ENCODE measurements at regions not wholly inside any gene's neighbourhood (a gene's known extent, or its start where the extent isn't known, plus 50 kb on each side); places are given as distances from the start of the nearest gene placed in this dataset.
A peak's percentile ranks its signal among the peaks of the same experiment; 100 is the strongest.

DNA sequence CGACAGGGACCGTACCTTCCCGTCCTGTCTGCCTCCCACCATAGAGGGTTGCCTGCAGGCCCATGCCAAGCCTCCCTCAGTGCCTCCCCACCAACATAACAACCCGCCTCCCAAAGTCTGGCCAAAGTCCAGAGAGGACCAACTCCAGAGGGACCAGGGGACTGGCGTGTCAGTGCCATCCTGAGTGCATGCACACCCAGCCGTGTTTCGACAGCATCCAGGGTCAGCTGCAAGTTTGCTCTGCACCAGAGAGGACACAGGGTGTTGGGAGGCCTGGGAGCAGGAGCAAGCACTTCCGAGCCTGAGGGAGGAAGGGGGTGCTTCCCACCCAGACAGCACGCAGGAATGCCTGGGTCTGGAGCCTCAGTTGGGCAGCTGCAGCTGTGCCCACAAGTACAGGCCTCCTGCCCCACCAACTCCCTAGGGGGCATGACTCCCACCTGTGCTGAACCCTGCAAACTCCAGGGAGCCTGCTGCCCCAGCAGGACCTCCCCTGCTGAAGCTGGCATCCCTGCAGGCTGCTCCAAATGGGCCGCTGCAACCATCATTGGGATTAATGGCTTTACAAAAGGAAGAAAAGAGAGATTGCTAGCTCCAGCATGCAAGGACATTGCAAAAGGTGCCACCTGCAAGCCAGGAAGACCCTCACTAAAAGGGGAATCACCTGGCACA lies 618.1 kb upstream of the FSHR start:
- DNase-seq = no peak
- no peaks in the 10 kb centered on the region for H3K36me3 Mint-ChIP-seq (ENCODE audit: unreplicated experiment)
- TF ChIP-seq, protein P1, sequence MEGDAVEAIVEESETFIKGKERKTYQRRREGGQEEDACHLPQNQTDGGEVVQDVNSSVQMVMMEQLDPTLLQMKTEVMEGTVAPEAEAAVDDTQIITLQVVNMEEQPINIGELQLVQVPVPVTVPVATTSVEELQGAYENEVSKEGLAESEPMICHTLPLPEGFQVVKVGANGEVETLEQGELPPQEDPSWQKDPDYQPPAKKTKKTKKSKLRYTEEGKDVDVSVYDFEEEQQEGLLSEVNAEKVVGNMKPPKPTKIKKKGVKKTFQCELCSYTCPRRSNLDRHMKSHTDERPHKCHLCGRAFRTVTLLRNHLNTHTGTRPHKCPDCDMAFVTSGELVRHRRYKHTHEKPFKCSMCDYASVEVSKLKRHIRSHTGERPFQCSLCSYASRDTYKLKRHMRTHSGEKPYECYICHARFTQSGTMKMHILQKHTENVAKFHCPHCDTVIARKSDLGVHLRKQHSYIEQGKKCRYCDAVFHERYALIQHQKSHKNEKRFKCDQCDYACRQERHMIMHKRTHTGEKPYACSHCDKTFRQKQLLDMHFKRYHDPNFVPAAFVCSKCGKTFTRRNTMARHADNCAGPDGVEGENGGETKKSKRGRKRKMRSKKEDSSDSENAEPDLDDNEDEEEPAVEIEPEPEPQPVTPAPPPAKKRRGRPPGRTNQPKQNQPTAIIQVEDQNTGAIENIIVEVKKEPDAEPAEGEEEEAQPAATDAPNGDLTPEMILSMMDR (IDR thresholded peaks at IDR 0.05; ENCODE audit: partially characterized antibody, unreplicated experiment) = no peak
- H3K9me3 Mint-ChIP-seq (ENCODE audit: unreplicated experiment) = no peaks in the 10 kb centered on the region
- H3K27me3 Mint-ChIP-seq (ENCODE audit: unreplicated experiment) = no peaks in the 10 kb centered on the region
- no peak overlapping the region for H3K27ac Mint-ChIP-seq (ENCODE audit: unreplicated experiment)
- H3K4me1 Mint-ChIP-seq (ENCODE audit: low read depth, unreplicated experiment) = no peaks in the 10 kb centered on the region
- no peak overlapping the region for H3K4me3 Mint-ChIP-seq (ENCODE audit: unreplicated experiment)

DNA sequence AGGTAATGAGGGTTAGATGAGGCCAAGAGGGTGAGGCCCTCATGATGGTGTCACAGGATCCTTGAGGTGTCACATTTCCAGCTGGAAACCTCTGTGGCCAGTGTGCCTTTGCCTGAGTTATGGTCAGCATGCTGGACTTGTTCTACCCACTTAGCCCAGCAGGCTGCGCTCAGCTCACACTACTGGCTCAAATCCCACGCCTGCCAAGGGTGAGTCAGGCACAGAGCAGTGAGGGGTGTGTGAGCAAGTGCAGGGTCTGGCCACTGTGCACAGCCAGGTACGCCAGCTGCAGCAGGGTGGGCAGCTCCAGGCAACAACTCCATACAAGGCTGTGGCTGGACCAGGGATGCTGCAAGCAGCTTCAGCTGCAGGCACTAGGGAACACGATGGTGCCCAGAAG lies 616.6 kb upstream of the FSHR start:
- H3K27ac Mint-ChIP-seq (ENCODE audit: unreplicated experiment) = no peak overlapping the region
- H3K9me3 Mint-ChIP-seq (ENCODE audit: unreplicated experiment) = no peaks in the 10 kb centered on the region
- H3K4me1 Mint-ChIP-seq (ENCODE audit: low read depth, unreplicated experiment) = no peaks in the 10 kb centered on the region
- TF ChIP-seq, protein P1 (IDR thresholded peaks at IDR 0.05; ENCODE audit: partially characterized antibody, unreplicated experiment) = peak; percentile 63
- H3K27me3 Mint-ChIP-seq (ENCODE audit: unreplicated experiment) = no peaks in the 10 kb centered on the region
- H3K36me3 Mint-ChIP-seq (ENCODE audit: unreplicated experiment) = no peaks in the 10 kb centered on the region
- H3K4me3 Mint-ChIP-seq (ENCODE audit: unreplicated experiment) = no peak overlapping the region
- DNase-seq = peak; percentile 76

DNA sequence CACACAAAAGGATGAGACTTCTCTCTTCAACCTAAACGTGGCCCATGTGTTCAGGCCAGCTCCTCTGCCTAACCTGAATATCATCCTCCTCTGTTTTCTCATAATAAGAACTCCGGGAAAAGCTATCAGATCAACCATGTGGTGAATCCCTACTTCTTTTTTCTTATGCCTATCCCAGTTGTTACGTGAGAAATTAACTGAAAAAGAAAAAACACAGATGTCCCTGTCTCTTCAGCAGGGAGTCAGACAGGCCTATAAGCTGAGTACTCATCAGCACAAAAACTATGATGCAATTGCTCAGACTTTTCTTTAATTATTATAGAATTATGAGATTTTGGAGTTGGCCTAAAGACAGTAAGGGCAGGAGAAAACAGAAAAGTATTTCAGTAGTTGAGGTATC lies 613.0 kb upstream of the FSHR start:
- no peak overlapping the region for H3K27ac Mint-ChIP-seq (ENCODE audit: unreplicated experiment)
- H3K27me3 Mint-ChIP-seq (ENCODE audit: unreplicated experiment) = no peaks in the 10 kb centered on the region
- H3K36me3 Mint-ChIP-seq (ENCODE audit: unreplicated experiment) = no peaks in the 10 kb centered on the region
- H3K9me3 Mint-ChIP-seq (ENCODE audit: unreplicated experiment) = no peaks in the 10 kb centered on the region
- DNase-seq = no peak
- H3K4me3 Mint-ChIP-seq (ENCODE audit: unreplicated experiment) = no peak overlapping the region
- TF ChIP-seq, protein P1 (IDR thresholded peaks at IDR 0.05; ENCODE audit: partially characterized antibody, unreplicated experiment) = no peak
- no peaks in the 10 kb centered on the region for H3K4me1 Mint-ChIP-seq (ENCODE audit: low read depth, unreplicated experiment)

DNA sequence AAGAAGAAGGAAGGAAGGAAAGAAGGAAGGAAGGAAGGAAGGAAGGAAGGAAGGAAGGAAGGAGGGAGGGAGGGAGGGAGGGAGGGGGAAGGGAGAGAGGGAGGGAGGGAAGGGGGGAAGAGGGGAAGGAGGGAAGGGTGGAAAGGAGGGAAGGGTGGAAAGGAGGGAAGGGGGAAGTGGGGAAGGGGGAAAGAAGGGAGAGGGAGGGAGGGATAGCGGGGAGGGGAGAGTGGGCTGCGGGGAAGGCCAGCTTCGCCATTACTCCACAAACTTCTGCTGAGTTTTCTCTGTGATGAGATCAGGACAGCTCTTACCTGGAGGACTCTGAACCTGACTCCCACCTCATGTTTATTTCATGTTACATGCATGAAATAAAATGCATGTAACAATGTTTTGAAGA lies 601.5 kb upstream of the FSHR start:
- H3K27me3 Mint-ChIP-seq (ENCODE audit: unreplicated experiment) = no peaks in the 10 kb centered on the region
- no peaks in the 10 kb centered on the region for H3K36me3 Mint-ChIP-seq (ENCODE audit: unreplicated experiment)
- no peak overlapping the region for H3K27ac Mint-ChIP-seq (ENCODE audit: unreplicated experiment)
- no peaks in the 10 kb centered on the region for H3K9me3 Mint-ChIP-seq (ENCODE audit: unreplicated experiment)
- no peaks in the 10 kb centered on the region for H3K4me1 Mint-ChIP-seq (ENCODE audit: low read depth, unreplicated experiment)
- TF ChIP-seq, protein P1 (IDR thresholded peaks at IDR 0.05; ENCODE audit: partially characterized antibody, unreplicated experiment) = no peak
- no peak for DNase-seq
- H3K4me3 Mint-ChIP-seq (ENCODE audit: unreplicated experiment) = no peak overlapping the region

DNA sequence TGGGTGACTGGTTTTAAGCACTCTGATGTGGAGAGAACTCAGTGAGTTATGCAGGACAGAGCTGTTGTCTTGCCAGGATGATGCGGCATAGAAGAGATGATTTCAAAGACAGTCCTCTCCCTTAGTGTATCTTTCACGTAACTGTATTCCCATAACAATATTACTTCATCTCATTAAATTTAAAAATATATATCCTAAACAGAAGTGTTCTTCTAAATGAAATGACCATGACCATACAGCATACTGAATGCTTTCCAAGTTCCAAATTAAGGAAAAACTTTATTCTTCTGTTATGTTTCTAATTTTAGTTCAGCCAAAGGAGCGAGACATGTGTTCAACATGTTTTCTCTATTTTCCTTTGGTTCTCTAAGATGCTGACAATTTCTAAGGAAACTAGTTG lies 600.1 kb upstream of the FSHR start:
- Mint-ChIP-seq H3K4me3 (ENCODE audit: unreplicated experiment) (no peak overlapping the region), H3K27me3 (ENCODE audit: unreplicated experiment) (no peaks in the 10 kb centered on the region), H3K36me3 (ENCODE audit: unreplicated experiment) (no peaks in the 10 kb centered on the region), H3K4me1 (ENCODE audit: low read depth, unreplicated experiment) (no peaks in the 10 kb centered on the region), H3K27ac (ENCODE audit: unreplicated experiment) (no peak overlapping the region), H3K9me3 (ENCODE audit: unreplicated experiment) (no peaks in the 10 kb centered on the region)
- TF ChIP-seq, protein P1 (IDR thresholded peaks at IDR 0.05; ENCODE audit: partially characterized antibody, unreplicated experiment) = no peak
- DNase-seq = no peak

Measured in glutamatergic neuron (in vitro differentiated cells).